ENCODE measurements at regions not wholly inside any gene's neighbourhood (a gene's known extent, or its start where the extent isn't known, plus 50 kb on each side); places are given as distances from the start of the nearest gene placed in this dataset.

GRCh38 chr9:129382281-129383018 lies 204.4 kb upstream of the IER5L start:
- TF ChIP-seq EZH2 (IDR thresholded peaks at IDR 0.05; ENCODE audit: low read depth) (no peak), CTCF (conservative IDR thresholded peaks at IDR 0.05) (no peak)
- POLR2A ChIA-PET (ENCODE audit: unreplicated experiment) = interaction anchor here (0.6 to 1.5 kb wide), 10 partner anchors 23 to 229 kb away, joined by 3 to 20 read pairs (median 5); partner anchors contain the start of gene IER5L
- intact Hi-C loops (cut with micrococcal nuclease; ENCODE audit: unreplicated experiment) = loop anchor here (1.0 kb wide), 8 partner anchors 20 to 225 kb away; partner anchors contain the start of gene IER5L
- peaks cover 22% of the 10 kb centered on the region for H3K4me1 ChIP-seq (replicated peaks; ENCODE audit: insufficient read depth)
- peak overlapping the region; percentile 96 for H3K27ac ChIP-seq
- H3K9me2 ChIP-seq (ENCODE audit: insufficient read depth) = no peaks in the 10 kb centered on the region
- H2AFZ ChIP-seq = no peak overlapping the region
- peaks cover 8% of the 10 kb centered on the region; the same call in 1 of the 2 replicates for H3K79me2 ChIP-seq (ENCODE audit: low read depth)
- peak overlapping the region; percentile 85; the same call in 1 of the 2 replicates for H3K4me3 ChIP-seq
- CTCF ChIA-PET = interaction anchor here (0.7 to 1.2 kb wide), 5 partner anchors 47 to 231 kb away, joined by 3 to 9 read pairs (median 7); no protein-coding TSS in a partner anchor
- H3K27me3 ChIP-seq (ENCODE audit: insufficient read depth, low read depth) = no peaks in the 10 kb centered on the region
- peaks cover 27% of the 10 kb centered on the region for H3F3A ChIP-seq (ENCODE audit: insufficient read depth, low read depth)
- TSS peak; percentile 84 for BruUV-seq (replicated peaks)
- H3K4me2 ChIP-seq = peak overlapping the region; percentile 75
- no peaks in the 10 kb centered on the region for H3K36me3 ChIP-seq (ENCODE audit: low read depth)
- DNase-seq = peak in 1 of 2 experiments; percentile 66
- H4K20me1 ChIP-seq (ENCODE audit: insufficient read depth) = no peaks in the 10 kb centered on the region
- no peaks in the 10 kb centered on the region for H3K9me3 ChIP-seq (ENCODE audit: insufficient read depth, low read depth)

GRCh38 chr9:129381481-129381957 lies 203.5 kb upstream of the IER5L start:
- no peak for DNase-seq
- POLR2A ChIA-PET (ENCODE audit: unreplicated experiment) = interaction anchor here (0.7 kb wide), 1 partner anchor 108 kb away, joined by 20 read pairs; no protein-coding TSS in a partner anchor
- CTCF ChIA-PET = no interaction called here
- no TSS peak for BruUV-seq (replicated peaks)
- Histone ChIP-seq H3K27ac (peak overlapping the region; percentile 96; the same call in 1 of the 2 replicates), H3K9me3 (ENCODE audit: insufficient read depth, low read depth) (no peaks in the 10 kb centered on the region), H3K4me1 (replicated peaks; ENCODE audit: insufficient read depth) (peaks cover 22% of the 10 kb centered on the region), H3K9me2 (ENCODE audit: insufficient read depth) (no peaks in the 10 kb centered on the region), H3F3A (ENCODE audit: insufficient read depth, low read depth) (peaks cover 27% of the 10 kb centered on the region), H3K27me3 (ENCODE audit: insufficient read depth, low read depth) (no peaks in the 10 kb centered on the region), H4K20me1 (ENCODE audit: insufficient read depth) (no peaks in the 10 kb centered on the region), H2AFZ (no peak overlapping the region), H3K4me3 (no peak overlapping the region), H3K79me2 (ENCODE audit: low read depth) (peaks cover 8% of the 10 kb centered on the region; the same call in 1 of the 2 replicates), H3K36me3 (ENCODE audit: low read depth) (no peaks in the 10 kb centered on the region), H3K4me2 (peak overlapping the region; percentile 75; the same call in 1 of the 2 replicates)
- TF ChIP-seq CTCF (conservative IDR thresholded peaks at IDR 0.05) (no peak), EZH2 (IDR thresholded peaks at IDR 0.05; ENCODE audit: low read depth) (no peak)
- intact Hi-C loops (cut with micrococcal nuclease; ENCODE audit: unreplicated experiment) = no loop called here

GRCh38 chr9:129380961-129381401 lies 202.9 kb upstream of the IER5L start:
- H3K27ac ChIP-seq = no peak overlapping the region
- no peaks in the 10 kb centered on the region for H3K36me3 ChIP-seq (ENCODE audit: low read depth)
- H3F3A ChIP-seq (ENCODE audit: insufficient read depth, low read depth) = peaks cover 26% of the 10 kb centered on the region
- peaks cover 22% of the 10 kb centered on the region for H3K4me1 ChIP-seq (replicated peaks; ENCODE audit: insufficient read depth)
- no TSS peak for BruUV-seq (replicated peaks)
- H2AFZ ChIP-seq = no peak overlapping the region
- intact Hi-C loops (cut with micrococcal nuclease; ENCODE audit: unreplicated experiment) = no loop called here
- H3K9me3 ChIP-seq (ENCODE audit: insufficient read depth, low read depth) = no peaks in the 10 kb centered on the region
- ChIA-PET CTCF (no interaction called here), POLR2A (ENCODE audit: unreplicated experiment) (interaction anchor here (0.6 kb wide), 1 partner anchor 234 kb away, joined by 3 read pairs; no protein-coding TSS in a partner anchor)
- no peak overlapping the region for H3K4me2 ChIP-seq
- no peak overlapping the region for H3K4me3 ChIP-seq
- no peaks in the 10 kb centered on the region for H4K20me1 ChIP-seq (ENCODE audit: insufficient read depth)
- H3K79me2 ChIP-seq (ENCODE audit: low read depth) = peaks cover 8% of the 10 kb centered on the region; the same call in 1 of the 2 replicates
- peak; percentile 30 to 41 for DNase-seq
- no peak for TF ChIP-seq CTCF (conservative IDR thresholded peaks at IDR 0.05)
- no peak for TF ChIP-seq EZH2 (IDR thresholded peaks at IDR 0.05; ENCODE audit: low read depth)
- no peaks in the 10 kb centered on the region for H3K27me3 ChIP-seq (ENCODE audit: insufficient read depth, low read depth)
- no peaks in the 10 kb centered on the region for H3K9me2 ChIP-seq (ENCODE audit: insufficient read depth)
